ENCODE measurements at regions not wholly inside any gene's neighbourhood (a gene's known extent, or its start where the extent isn't known, plus 50 kb on each side); places are given as distances from the start of the nearest gene placed in this dataset.

- Histone ChIP-seq H3K36me3 (no peaks in the 10 kb centered on the region), H3K9me3 (no peaks in the 10 kb centered on the region), H3K4me3 (no peak overlapping the region), H3K4me1 (peaks cover 0 to under 1% of the 10 kb centered on the region in 2 donors), H3K27me3 (no peaks in the 10 kb centered on the region), H3K27ac (peak overlapping the region; percentile 54 to 59)
- intact Hi-C loops (cut with DNase I; ENCODE audit: low total_unique reads): no loop called here
- TF ChIP-seq CTCF (IDR thresholded peaks at IDR 0.05): no peak
- TF ChIP-seq POLR2A (IDR thresholded peaks at IDR 0.05): no peak
- no peak for DNase-seq
These were observed 142.3 kb upstream of the TENT5A start for GRCh38 chr6:81894788-81895271.

GRCh38 chr6:81894306-81894705 is 141.8 kb upstream of the TENT5A start:
- peak overlapping the region; percentile 59 to 63 for H3K27ac ChIP-seq
- H3K27me3 ChIP-seq: no peaks in the 10 kb centered on the region
- TF ChIP-seq POLR2A (IDR thresholded peaks at IDR 0.05) (no peak), CTCF (IDR thresholded peaks at IDR 0.05) (no peak)
- H3K36me3 ChIP-seq: no peaks in the 10 kb centered on the region
- no peaks in the 10 kb centered on the region for H3K4me1 ChIP-seq
- intact Hi-C loops (cut with DNase I; ENCODE audit: low total_unique reads): no loop called here
- peak in 1 of 2 donors; percentile 26 for DNase-seq
- H3K9me3 ChIP-seq: no peaks in the 10 kb centered on the region
- H3K4me3 ChIP-seq: no peak overlapping the region

GRCh38 chr6:81892891-81893290 is 140.4 kb upstream of the TENT5A start:
- DNase-seq: no peak
- no peaks in the 10 kb centered on the region for H3K4me1 ChIP-seq
- TF ChIP-seq CTCF (IDR thresholded peaks at IDR 0.05): no peak
- no peak for TF ChIP-seq POLR2A (IDR thresholded peaks at IDR 0.05)
- intact Hi-C loops (cut with DNase I; ENCODE audit: low total_unique reads): no loop called here
- peak overlapping the region in 1 of 2 donors; percentile 63 for H3K27ac ChIP-seq
- H3K36me3 ChIP-seq: no peaks in the 10 kb centered on the region
- H3K9me3 ChIP-seq: no peaks in the 10 kb centered on the region
- H3K4me3 ChIP-seq: no peak overlapping the region
- H3K27me3 ChIP-seq: no peaks in the 10 kb centered on the region

GRCh38 chr6:81891874-81892273 is 139.4 kb upstream of the TENT5A start:
- no peaks in the 10 kb centered on the region for H3K27me3 ChIP-seq
- no peak for DNase-seq
- no peaks in the 10 kb centered on the region for H3K36me3 ChIP-seq
- no peaks in the 10 kb centered on the region for H3K9me3 ChIP-seq
- H3K4me1 ChIP-seq: no peaks in the 10 kb centered on the region
- no peak for TF ChIP-seq POLR2A (IDR thresholded peaks at IDR 0.05)
- TF ChIP-seq CTCF (IDR thresholded peaks at IDR 0.05): no peak
- intact Hi-C loops (cut with DNase I; ENCODE audit: low total_unique reads): no loop called here
- no peak overlapping the region for H3K4me3 ChIP-seq
- H3K27ac ChIP-seq: no peak overlapping the region

- Histone ChIP-seq H3K27ac (no peak overlapping the region), H3K27me3 (no peaks in the 10 kb centered on the region), H3K9me3 (no peaks in the 10 kb centered on the region), H3K4me1 (no peaks in the 10 kb centered on the region), H3K4me3 (no peak overlapping the region), H3K36me3 (no peaks in the 10 kb centered on the region)
- intact Hi-C loops (cut with DNase I; ENCODE audit: low total_unique reads): no loop called here
- DNase-seq: no peak
- no peak for TF ChIP-seq CTCF (IDR thresholded peaks at IDR 0.05)
- no peak for TF ChIP-seq POLR2A (IDR thresholded peaks at IDR 0.05)
These were observed 138.4 kb upstream of the TENT5A start for GRCh38 chr6:81890846-81891245.
